WERI-Rb-1 (cell line): ENCODE measurements at regions not wholly inside any gene's neighbourhood (a gene's known extent, or its start where the extent isn't known, plus 50 kb on each side); places are given as distances from the start of the nearest gene placed in this dataset.
"Not testable (repeated sequence)": the region's sequence is repeated elsewhere in the genome, so short reads cannot be mapped to it uniquely, and the experiment has no call there.

Experiments used
- DNase-seq: peaks from one replicate; pipeline ENCODE4 v3.0.0-alpha.2; 2020
- H3K27ac ChIP-seq: fragments of 250-450 bp; sonication (Bioruptor Pico); 2 replicates; pipeline ENCODE4 v1.5.1; 2020; ENCODE audit warnings: mild to moderate bottlenecking, moderate library complexity
- H3K27me3 ChIP-seq: fragments of 250-450 bp; sonication (Bioruptor Pico); 2 replicates; pipeline ENCODE4 v1.5.1; 2021; ENCODE audit warnings: mild to moderate bottlenecking, low read depth, moderate library complexity; ENCODE audit not compliant: insufficient read depth, severe bottlenecking
- H3K36me3 ChIP-seq: fragments of 250-450 bp; sonication (Bioruptor Pico); 2 replicates; pipeline ENCODE4 v1.5.1; 2020; ENCODE audit warnings: mild to moderate bottlenecking, moderate library complexity
- H3K4me3 ChIP-seq: 2 replicates; pipeline ENCODE4 v1.5.1; 2011; ENCODE audit warnings: low read depth, mild to moderate bottlenecking, control low read depth, low read length
- H3K9me3 ChIP-seq: fragments of 250-450 bp; sonication (Bioruptor Pico); 2 replicates; pipeline ENCODE4 v1.5.1; 2021; ENCODE audit warnings: mild to moderate bottlenecking, moderate library complexity; ENCODE audit not compliant: severe bottlenecking
- TF ChIP-seq, protein P1 (sequence below): IDR thresholded peaks from 2 replicates; pipeline ENCODE4 v1.5.1; 2011; ENCODE audit warnings: low read depth, mild to moderate bottlenecking, control low read depth, inconsistent platforms, low read length

DNA sequence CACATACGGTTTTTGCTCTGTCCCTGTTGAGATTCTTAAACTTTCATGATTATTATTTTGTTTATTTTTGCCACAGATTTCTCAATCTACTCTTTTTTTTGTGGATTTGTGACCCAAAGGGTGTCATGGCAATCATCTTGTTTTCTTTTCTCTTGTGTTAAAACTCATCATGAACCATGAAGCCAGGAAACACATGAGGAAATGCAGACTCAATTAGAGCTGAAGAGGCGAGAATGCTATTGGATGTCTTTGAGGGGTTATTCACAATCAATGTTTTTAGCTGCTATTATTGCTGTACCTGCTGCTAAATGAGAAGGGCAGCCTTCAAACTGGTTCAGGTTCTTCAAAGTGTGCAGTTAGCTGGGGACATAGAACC is 99.5 kb upstream of the MMADHC start:
- Histone ChIP-seq H3K27ac (no peak overlapping the region), H3K4me3 (no peak overlapping the region), H3K27me3 (no peaks in the 10 kb centered on the region), H3K36me3 (no peaks in the 10 kb centered on the region), H3K9me3 (no peaks in the 10 kb centered on the region)
- TF ChIP-seq, protein P1, sequence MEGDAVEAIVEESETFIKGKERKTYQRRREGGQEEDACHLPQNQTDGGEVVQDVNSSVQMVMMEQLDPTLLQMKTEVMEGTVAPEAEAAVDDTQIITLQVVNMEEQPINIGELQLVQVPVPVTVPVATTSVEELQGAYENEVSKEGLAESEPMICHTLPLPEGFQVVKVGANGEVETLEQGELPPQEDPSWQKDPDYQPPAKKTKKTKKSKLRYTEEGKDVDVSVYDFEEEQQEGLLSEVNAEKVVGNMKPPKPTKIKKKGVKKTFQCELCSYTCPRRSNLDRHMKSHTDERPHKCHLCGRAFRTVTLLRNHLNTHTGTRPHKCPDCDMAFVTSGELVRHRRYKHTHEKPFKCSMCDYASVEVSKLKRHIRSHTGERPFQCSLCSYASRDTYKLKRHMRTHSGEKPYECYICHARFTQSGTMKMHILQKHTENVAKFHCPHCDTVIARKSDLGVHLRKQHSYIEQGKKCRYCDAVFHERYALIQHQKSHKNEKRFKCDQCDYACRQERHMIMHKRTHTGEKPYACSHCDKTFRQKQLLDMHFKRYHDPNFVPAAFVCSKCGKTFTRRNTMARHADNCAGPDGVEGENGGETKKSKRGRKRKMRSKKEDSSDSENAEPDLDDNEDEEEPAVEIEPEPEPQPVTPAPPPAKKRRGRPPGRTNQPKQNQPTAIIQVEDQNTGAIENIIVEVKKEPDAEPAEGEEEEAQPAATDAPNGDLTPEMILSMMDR = no peak
- no peak for DNase-seq

DNA sequence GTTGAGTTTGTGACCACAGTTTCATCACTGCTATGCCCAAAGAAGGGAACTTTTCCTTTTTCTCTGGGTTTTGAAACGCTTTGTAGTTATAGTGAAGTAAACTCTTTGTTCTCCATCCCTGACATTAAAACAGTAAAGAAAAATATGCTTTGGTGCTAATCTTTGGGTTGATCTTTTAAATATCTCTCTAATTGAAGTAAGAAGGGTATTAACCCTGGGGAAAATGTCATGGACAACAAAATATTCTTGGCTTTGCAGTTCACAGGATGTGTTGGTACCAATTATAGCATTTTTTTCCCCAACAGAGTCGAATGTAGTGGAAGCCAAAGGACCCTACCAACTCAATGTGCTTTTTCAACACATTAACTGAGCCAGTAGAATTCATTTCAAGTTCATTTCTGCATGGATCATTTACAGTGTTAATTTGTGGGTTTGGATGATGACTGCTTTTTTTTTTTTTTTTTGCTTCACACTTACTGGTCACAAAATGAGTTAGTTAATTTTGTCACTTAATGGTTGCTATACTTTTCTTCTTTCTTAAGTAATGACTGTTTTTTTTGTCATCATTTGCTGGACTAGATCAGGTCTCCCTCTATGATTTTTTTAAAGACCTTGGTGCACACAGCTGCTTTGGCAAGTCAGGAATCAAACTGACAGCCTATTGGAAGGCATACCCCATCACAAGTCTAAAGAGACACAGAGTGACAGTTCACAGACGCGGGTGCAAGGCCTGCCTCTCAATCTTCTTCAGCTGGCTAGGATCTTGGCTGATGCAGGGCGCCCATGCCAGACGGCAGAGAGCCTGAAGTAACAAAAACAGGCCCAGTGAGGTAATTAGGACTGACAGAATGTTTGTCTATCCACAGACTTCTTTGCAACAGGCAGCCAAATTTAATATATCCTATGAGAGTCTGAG is 98.8 kb upstream of the MMADHC start:
- H3K27me3 ChIP-seq = no peaks in the 10 kb centered on the region
- no peaks in the 10 kb centered on the region for H3K9me3 ChIP-seq
- no peaks in the 10 kb centered on the region for H3K36me3 ChIP-seq
- no peak overlapping the region for H3K4me3 ChIP-seq
- H3K27ac ChIP-seq = no peak overlapping the region
- DNase-seq = no peak
- TF ChIP-seq, protein P1 = no peak

DNA sequence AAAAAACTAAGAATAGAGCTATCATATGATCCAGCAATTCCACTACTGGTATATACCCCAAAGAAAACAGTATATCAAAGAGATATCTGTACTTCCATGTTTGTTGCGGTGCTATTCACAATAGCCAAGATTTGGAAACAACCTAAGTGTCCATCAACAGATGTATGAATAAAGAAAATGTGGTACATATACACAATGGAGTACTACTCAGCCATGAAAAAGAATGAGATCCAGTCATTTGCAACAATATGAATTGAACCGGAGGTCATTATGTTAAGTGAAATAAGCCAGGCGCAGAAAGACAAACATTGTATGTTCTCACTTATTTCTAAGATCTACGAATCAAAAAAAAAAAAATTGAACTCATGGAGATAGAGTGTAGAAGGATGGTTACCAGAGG is 97.8 kb upstream of the MMADHC start:
- H3K4me3 ChIP-seq, H3K27me3 ChIP-seq, H3K9me3 ChIP-seq, DNase-seq, H3K36me3 ChIP-seq, H3K27ac ChIP-seq: not testable (repeated sequence)

DNA sequence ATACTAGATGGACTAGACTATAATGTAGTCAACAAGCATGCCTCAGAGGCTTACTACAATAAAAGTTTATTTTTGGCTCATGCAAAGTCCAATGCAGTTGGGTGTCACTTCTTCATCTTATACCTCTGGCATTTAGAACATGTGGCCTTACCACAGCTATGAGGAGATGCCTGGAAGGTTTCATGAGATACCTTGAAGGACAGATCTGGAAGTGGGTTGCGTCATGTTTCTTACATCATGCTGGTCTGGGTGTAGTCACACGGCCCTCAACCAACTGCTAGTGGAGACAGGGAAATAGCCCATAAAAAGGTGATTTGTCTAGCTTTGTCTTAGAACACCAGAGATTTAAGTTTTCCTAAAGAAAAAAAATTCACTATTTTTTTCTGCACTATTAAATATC is 91.7 kb upstream of the MMADHC start:
- no peaks in the 10 kb centered on the region for H3K9me3 ChIP-seq
- H3K27me3 ChIP-seq = peaks cover 3% of the 10 kb centered on the region
- no peak for DNase-seq
- TF ChIP-seq, protein P1 = no peak
- no peak overlapping the region for H3K4me3 ChIP-seq
- no peaks in the 10 kb centered on the region for H3K36me3 ChIP-seq
- H3K27ac ChIP-seq = no peak overlapping the region

DNA sequence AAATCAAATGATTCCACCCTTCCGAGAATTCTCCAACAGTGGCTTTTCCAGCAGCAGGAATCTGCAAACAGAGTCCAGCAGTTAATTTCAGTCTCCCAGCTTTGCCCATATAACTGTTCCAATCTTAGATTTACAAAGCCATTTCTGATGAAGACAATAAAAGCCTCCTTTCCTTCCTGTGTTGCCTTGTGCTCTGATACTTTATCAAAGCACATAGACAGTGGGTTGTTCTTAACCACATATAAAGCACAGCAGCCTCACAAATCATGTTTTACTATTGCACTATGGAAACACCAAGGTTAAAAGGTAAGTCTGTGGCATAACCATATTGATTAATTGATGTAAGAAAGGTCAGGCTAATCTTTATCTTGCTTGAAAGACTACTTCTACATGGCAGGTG is 89.8 kb upstream of the MMADHC start:
- TF ChIP-seq, protein P1 = no peak
- Histone ChIP-seq H3K36me3 (no peaks in the 10 kb centered on the region), H3K27me3 (peaks cover 3% of the 10 kb centered on the region), H3K27ac (no peak overlapping the region), H3K9me3 (no peaks in the 10 kb centered on the region), H3K4me3 (no peak overlapping the region)
- DNase-seq = no peak

DNA sequence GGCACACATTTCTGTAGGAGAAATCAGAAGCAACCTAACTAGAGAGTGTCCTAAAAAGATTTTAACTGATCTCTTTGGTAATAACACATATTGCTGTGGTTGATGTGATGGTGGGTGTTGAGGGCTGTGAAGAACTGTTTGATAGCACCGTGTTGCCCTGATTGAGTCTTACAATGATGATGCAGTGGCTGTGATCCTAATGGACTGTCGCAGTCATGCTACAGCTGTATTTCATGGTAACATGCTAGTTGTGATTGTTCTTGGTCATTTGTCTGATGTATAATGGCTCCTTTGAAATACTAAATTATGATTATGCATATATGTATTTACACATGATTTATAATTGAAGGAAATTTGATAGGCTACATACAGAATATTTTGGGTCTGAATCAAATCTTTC is 82.5 kb upstream of the MMADHC start:
- Histone ChIP-seq H3K9me3 (no peaks in the 10 kb centered on the region), H3K4me3 (no peak overlapping the region), H3K36me3 (no peaks in the 10 kb centered on the region), H3K27me3 (no peaks in the 10 kb centered on the region), H3K27ac (no peak overlapping the region)
- TF ChIP-seq, protein P1 = no peak
- no peak for DNase-seq
